ENCODE measurements at regions not wholly inside any gene's neighbourhood (a gene's known extent, or its start where the extent isn't known, plus 50 kb on each side); places are given as distances from the start of the nearest gene placed in this dataset.

GRCh38 chr3:44076221-44076829 is 165.4 kb upstream of the TOPAZ1 start:
- no peak for DNase-seq (ENCODE audit: low spot score)

GRCh38 chr3:44077267-44077666 is 164.4 kb upstream of the TOPAZ1 start:
- H3K9ac ChIP-seq (ENCODE audit: low read depth, low read length, poor library complexity) = no peak overlapping the region
- H2AFZ ChIP-seq (ENCODE audit: low read length) = no peak overlapping the region
- H3K4me3 ChIP-seq (ENCODE audit: low read length in 2 of 2) = no peak overlapping the region
- H2BK5ac ChIP-seq (ENCODE audit: low read length) = no peak overlapping the region
- H3K79me1 ChIP-seq (ENCODE audit: low read depth, low read length) = no peaks in the 10 kb centered on the region
- no peak overlapping the region for H3K4ac ChIP-seq (ENCODE audit: low read length)
- no peak overlapping the region for H3K4me2 ChIP-seq (ENCODE audit: insufficient read depth, low read length, poor library complexity, severe bottlenecking)
- H2BK12ac ChIP-seq (ENCODE audit: low read length) = no peak overlapping the region
- no peak for DNase-seq (ENCODE audit: low spot score)
- no peak overlapping the region for H2BK15ac ChIP-seq (ENCODE audit: low read length)
- H3K36me3 ChIP-seq (replicated peaks in 1 of 2; ENCODE audit: control insufficient read depth in 2 of 2, insufficient read depth in 2 of 2, low read length in 2 of 2) = no peaks in the 10 kb centered on the region
- no peak overlapping the region for H2AK5ac ChIP-seq (ENCODE audit: low read depth, low read length)
- H3K4me1 ChIP-seq (ENCODE audit: control insufficient read depth in 2 of 2, insufficient read depth in 1 of 2, low read depth in 1 of 2, low read length in 2 of 2) = peaks cover 0 to 7% of the 10 kb centered on the region in 2 donors
- H3K27ac ChIP-seq (replicated peaks; ENCODE audit: low read length) = no peak overlapping the region
- no peak overlapping the region for H4K8ac ChIP-seq (ENCODE audit: low read depth, low read length)
- H3K14ac ChIP-seq (ENCODE audit: low read length) = no peak overlapping the region
- no peak overlapping the region for H2BK120ac ChIP-seq (ENCODE audit: low read depth, low read length)
- WGBS, 2 donors (ENCODE audit: extremely low coverage in 2 of 2, insufficient read length in 2 of 2, insufficient replicate concordance in 1 of 2) = no CpG with 5 or more reads among the region's 5 CpGs
- H3K18ac ChIP-seq (ENCODE audit: low read length) = no peak overlapping the region
- no peaks in the 10 kb centered on the region for H3K9me3 ChIP-seq (replicated peaks in 1 of 2; ENCODE audit: control insufficient read depth in 2 of 2, insufficient read depth in 1 of 2, low read depth in 1 of 2, low read length in 2 of 2)
- no peak overlapping the region for H4K91ac ChIP-seq (ENCODE audit: low read depth, low read length, poor library complexity)
- no peak overlapping the region for H3K23ac ChIP-seq (ENCODE audit: low read depth, low read length, poor library complexity)
- peaks cover 0 to 3% (median 0%) of the 10 kb centered on the region in 3 experiments for H3K27me3 ChIP-seq (ENCODE audit: control insufficient read depth in 3 of 3, insufficient read depth in 3 of 3, low read depth in 1 of 3, low read length in 3 of 3)

More at GRCh38 chr3:44076221-44076829, 165.4 kb upstream of the TOPAZ1 start:
- no peak overlapping the region for H4K8ac ChIP-seq (ENCODE audit: low read depth, low read length)
- WGBS, 2 donors (ENCODE audit: extremely low coverage in 2 of 2, insufficient read length in 2 of 2, insufficient replicate concordance in 1 of 2) = no CpG with 5 or more reads among the region's 7 CpGs
- H3K4me1 ChIP-seq (ENCODE audit: control insufficient read depth in 2 of 2, insufficient read depth in 1 of 2, low read depth in 1 of 2, low read length in 2 of 2) = peaks cover 0 to 7% of the 10 kb centered on the region in 2 donors
- no peaks in the 10 kb centered on the region for H3K79me1 ChIP-seq (ENCODE audit: low read depth, low read length)
- no peak overlapping the region for H2BK15ac ChIP-seq (ENCODE audit: low read length)
- peak overlapping the region; percentile 5 for H3K23ac ChIP-seq (ENCODE audit: low read depth, low read length, poor library complexity)
- no peak overlapping the region for H3K4ac ChIP-seq (ENCODE audit: low read length)
- H2AK5ac ChIP-seq (ENCODE audit: low read depth, low read length) = no peak overlapping the region
- H3K27me3 ChIP-seq (ENCODE audit: control insufficient read depth in 3 of 3, insufficient read depth in 3 of 3, low read depth in 1 of 3, low read length in 3 of 3) = peaks cover 0 to 3% (median 0%) of the 10 kb centered on the region in 3 experiments
- no peak overlapping the region for H2BK120ac ChIP-seq (ENCODE audit: low read depth, low read length)
- no peaks in the 10 kb centered on the region for H3K36me3 ChIP-seq (replicated peaks in 1 of 2; ENCODE audit: control insufficient read depth in 2 of 2, insufficient read depth in 2 of 2, low read length in 2 of 2)
- no peak overlapping the region for H3K27ac ChIP-seq (replicated peaks; ENCODE audit: low read length)
- H3K18ac ChIP-seq (ENCODE audit: low read length) = peak overlapping the region; percentile 13
- no peak overlapping the region for H2BK12ac ChIP-seq (ENCODE audit: low read length)
- H4K91ac ChIP-seq (ENCODE audit: low read depth, low read length, poor library complexity) = no peak overlapping the region
- no peak overlapping the region for H3K4me3 ChIP-seq (ENCODE audit: low read length in 2 of 2)
- H3K4me2 ChIP-seq (ENCODE audit: insufficient read depth, low read length, poor library complexity, severe bottlenecking) = no peak overlapping the region
- peak overlapping the region; percentile 47 for H3K14ac ChIP-seq (ENCODE audit: low read length)
- H2AFZ ChIP-seq (ENCODE audit: low read length) = no peak overlapping the region
- H2BK5ac ChIP-seq (ENCODE audit: low read length) = no peak overlapping the region
- H3K9me3 ChIP-seq (replicated peaks in 1 of 2; ENCODE audit: control insufficient read depth in 2 of 2, insufficient read depth in 1 of 2, low read depth in 1 of 2, low read length in 2 of 2) = no peaks in the 10 kb centered on the region
- no peak overlapping the region for H3K9ac ChIP-seq (ENCODE audit: low read depth, low read length, poor library complexity)

GRCh38 chr3:44078863-44079262 is 162.8 kb upstream of the TOPAZ1 start:
- no peak overlapping the region for H2AFZ ChIP-seq (ENCODE audit: low read length)
- H2BK120ac ChIP-seq (ENCODE audit: low read depth, low read length) = no peak overlapping the region
- no peak for DNase-seq (ENCODE audit: low spot score)
- H4K8ac ChIP-seq (ENCODE audit: low read depth, low read length) = no peak overlapping the region
- no peak overlapping the region for H2BK15ac ChIP-seq (ENCODE audit: low read length)
- no peak overlapping the region for H3K4ac ChIP-seq (ENCODE audit: low read length)
- H3K9ac ChIP-seq (ENCODE audit: low read depth, low read length, poor library complexity) = no peak overlapping the region
- no peak overlapping the region for H2BK12ac ChIP-seq (ENCODE audit: low read length)
- H2AK5ac ChIP-seq (ENCODE audit: low read depth, low read length) = no peak overlapping the region
- no peak overlapping the region for H2BK5ac ChIP-seq (ENCODE audit: low read length)
- H3K36me3 ChIP-seq (replicated peaks in 1 of 2; ENCODE audit: control insufficient read depth in 2 of 2, insufficient read depth in 2 of 2, low read length in 2 of 2) = no peaks in the 10 kb centered on the region
- no peaks in the 10 kb centered on the region for H3K79me1 ChIP-seq (ENCODE audit: low read depth, low read length)
- no peak overlapping the region for H3K27ac ChIP-seq (replicated peaks; ENCODE audit: low read length)
- WGBS, 2 donors (ENCODE audit: extremely low coverage in 2 of 2, insufficient read length in 2 of 2, insufficient replicate concordance in 1 of 2) = no CpG with 5 or more reads among the region's 7 CpGs
- H3K9me3 ChIP-seq (replicated peaks in 1 of 2; ENCODE audit: control insufficient read depth in 2 of 2, insufficient read depth in 1 of 2, low read depth in 1 of 2, low read length in 2 of 2) = no peaks in the 10 kb centered on the region
- H3K4me3 ChIP-seq (ENCODE audit: low read length in 2 of 2) = no peak overlapping the region
- H3K27me3 ChIP-seq (ENCODE audit: control insufficient read depth in 3 of 3, insufficient read depth in 3 of 3, low read depth in 1 of 3, low read length in 3 of 3) = peaks cover 0 to 3% (median 0%) of the 10 kb centered on the region in 3 experiments
- H4K91ac ChIP-seq (ENCODE audit: low read depth, low read length, poor library complexity) = no peak overlapping the region
- H3K14ac ChIP-seq (ENCODE audit: low read length) = no peak overlapping the region
- peaks cover 0 to 7% of the 10 kb centered on the region in 2 donors for H3K4me1 ChIP-seq (ENCODE audit: control insufficient read depth in 2 of 2, insufficient read depth in 1 of 2, low read depth in 1 of 2, low read length in 2 of 2)
- no peak overlapping the region for H3K4me2 ChIP-seq (ENCODE audit: insufficient read depth, low read length, poor library complexity, severe bottlenecking)
- H3K18ac ChIP-seq (ENCODE audit: low read length) = no peak overlapping the region
- H3K23ac ChIP-seq (ENCODE audit: low read depth, low read length, poor library complexity) = no peak overlapping the region

GRCh38 chr3:44079916-44080315 is 161.8 kb upstream of the TOPAZ1 start:
- Histone ChIP-seq H3K4me2 (ENCODE audit: insufficient read depth, low read length, poor library complexity, severe bottlenecking) (no peak overlapping the region), H3K9ac (ENCODE audit: low read depth, low read length, poor library complexity) (no peak overlapping the region), H3K27ac (replicated peaks; ENCODE audit: low read length) (no peak overlapping the region), H2BK5ac (ENCODE audit: low read length) (no peak overlapping the region), H3K4me3 (ENCODE audit: low read length in 2 of 2) (no peak overlapping the region), H4K91ac (ENCODE audit: low read depth, low read length, poor library complexity) (no peak overlapping the region), H3K4ac (ENCODE audit: low read length) (no peak overlapping the region), H3K4me1 (ENCODE audit: control insufficient read depth in 2 of 2, insufficient read depth in 1 of 2, low read depth in 1 of 2, low read length in 2 of 2) (peaks cover 0 to 7% of the 10 kb centered on the region in 2 donors), H2BK120ac (ENCODE audit: low read depth, low read length) (no peak overlapping the region), H3K79me1 (ENCODE audit: low read depth, low read length) (no peaks in the 10 kb centered on the region), H2AK5ac (ENCODE audit: low read depth, low read length) (no peak overlapping the region), H2BK15ac (ENCODE audit: low read length) (no peak overlapping the region), H3K27me3 (ENCODE audit: control insufficient read depth in 3 of 3, insufficient read depth in 3 of 3, low read depth in 1 of 3, low read length in 3 of 3) (peaks cover 0 to 3% (median 0%) of the 10 kb centered on the region in 3 experiments), H2BK12ac (ENCODE audit: low read length) (no peak overlapping the region), H4K8ac (ENCODE audit: low read depth, low read length) (no peak overlapping the region), H2AFZ (ENCODE audit: low read length) (no peak overlapping the region), H3K36me3 (replicated peaks in 1 of 2; ENCODE audit: control insufficient read depth in 2 of 2, insufficient read depth in 2 of 2, low read length in 2 of 2) (no peaks in the 10 kb centered on the region), H3K9me3 (replicated peaks in 1 of 2; ENCODE audit: control insufficient read depth in 2 of 2, insufficient read depth in 1 of 2, low read depth in 1 of 2, low read length in 2 of 2) (no peaks in the 10 kb centered on the region), H3K18ac (ENCODE audit: low read length) (no peak overlapping the region), H3K23ac (ENCODE audit: low read depth, low read length, poor library complexity) (no peak overlapping the region), H3K14ac (ENCODE audit: low read length) (no peak overlapping the region)
- DNase-seq (ENCODE audit: low spot score) = no peak
- WGBS, 2 donors (ENCODE audit: extremely low coverage in 2 of 2, insufficient read length in 2 of 2, insufficient replicate concordance in 1 of 2) = no CpG with 5 or more reads among the region's 1 CpG

All from neuronal stem cell (in vitro differentiated cells).